PC-3 (cell line): ENCODE measurements at regions not wholly inside any gene's neighbourhood (a gene's known extent, or its start where the extent isn't known, plus 50 kb on each side); places are given as distances from the start of the nearest gene placed in this dataset.

Experiments used
- ATAC-seq: fragments of 200-7000 bp; cut with Tn5 transposase; 2 replicates; pipeline ENCODE4 v1.9.1; 2020; ENCODE audit warnings: mild to moderate bottlenecking, moderate library complexity
- BruUV-seq: library from RNA; stranded (reverse); fragments of 400-500 nt; replicated peaks from 2 replicates; lab custom pipeline; 2021; lab: Mats Ljungman, UMichigan
- CTCF ChIA-PET: fragments of 300-600 bp; sonication (Branson Sonifier 250); formaldehyde crosslinking; loops from one replicate; lab custom pipeline; 2022; ENCODE audit warnings: antibody characterized with exemption; lab: Charles Lee
- POLR2A ChIA-PET: fragments of 300-600 bp; sonication (Branson Sonifier 250); formaldehyde crosslinking; loops from one replicate; lab custom pipeline; 2022; ENCODE audit warnings: antibody characterized with exemption; ENCODE audit not compliant: unreplicated experiment; lab: Charles Lee
- DNase-seq: peaks from one replicate; pipeline ENCODE4 v3.0.0-alpha.2; 2015
- H2AFZ ChIP-seq: fragments of 300-600 bp; sonication (generic); 2 replicates; pipeline ENCODE4 v1.6.0; 2016; ENCODE audit warnings: antibody characterized with exemption, low read length
- H3F3A ChIP-seq: fragments of 300-600 bp; sonication (generic); one replicate; pipeline ENCODE4 v1.6.0; 2017; ENCODE audit warnings: antibody characterized with exemption, low read length, control low read depth, mild to moderate bottlenecking; ENCODE audit not compliant: unreplicated experiment
- H3K27ac ChIP-seq: fragments of 300-600 bp; sonication (generic); 2 replicates; pipeline ENCODE4 v1.5.1; 2016; ENCODE audit warnings: mild to moderate bottlenecking, low read length
- H3K27me3 ChIP-seq: fragments of 300-600 bp; sonication (generic); 2 replicates; pipeline ENCODE4 v1.6.1; 2016; ENCODE audit warnings: low read length, mixed read lengths
- H3K36me3 ChIP-seq: fragments of 300-600 bp; sonication (generic); 2 replicates; pipeline ENCODE4 v1.6.1; 2016; ENCODE audit warnings: low read depth, mixed run types, low read length, mixed read lengths
- H3K4me1 ChIP-seq: fragments of 300-600 bp; sonication (generic); 2 replicates; pipeline ENCODE4 v1.5.1; 2016; ENCODE audit warnings: low read length; ENCODE audit not compliant: insufficient read depth
- H3K4me2 ChIP-seq: fragments of 300-600 bp; sonication (generic); 2 replicates; pipeline ENCODE4 v1.6.0; 2016; ENCODE audit warnings: low read length
- H3K4me3 ChIP-seq: fragments of 300-600 bp; sonication (generic); 2 replicates; pipeline ENCODE4 v1.5.1; 2016; ENCODE audit warnings: mild to moderate bottlenecking, low read length, mixed read lengths
- H3K79me2 ChIP-seq: fragments of 300-600 bp; sonication (generic); 2 replicates; pipeline ENCODE4 v1.6.1; 2017; ENCODE audit warnings: low read length, mixed read lengths
- H3K9ac ChIP-seq: fragments of 300-600 bp; sonication (generic); 2 replicates; pipeline ENCODE4 v1.6.0; 2016; ENCODE audit warnings: mild to moderate bottlenecking, low read length
- H3K9me2 ChIP-seq: fragments of 300-600 bp; sonication (generic); replicated peaks from 2 replicates; pipeline ENCODE4 v1.6.1; 2016; ENCODE audit warnings: mixed run types, low read length, mixed read lengths
- H3K9me3 ChIP-seq: fragments of 300-600 bp; sonication (generic); 2 replicates; pipeline ENCODE4 v1.6.1; 2016; ENCODE audit warnings: low read length, mixed read lengths
- H4K20me1 ChIP-seq: fragments of 300-600 bp; sonication (generic); 2 replicates; pipeline ENCODE4 v1.6.1; 2016; ENCODE audit warnings: low read length, mixed read lengths
- CTCF ChIP-seq: fragments of 300-600 bp; sonication (generic); conservative IDR thresholded peaks from 2 replicates; pipeline ENCODE4 v1.5.1; 2017; ENCODE audit warnings: antibody characterized with exemption, low read depth, mild to moderate bottlenecking, low read length
- EZH2 ChIP-seq: fragments of 300-600 bp; sonication (generic); IDR thresholded peaks from one replicate; pipeline ENCODE4 v1.6.1; 2017; ENCODE audit warnings: antibody characterized with exemption, mild to moderate bottlenecking, low read length; ENCODE audit not compliant: unreplicated experiment
- EZH2phosphoT487 ChIP-seq: fragments of 300-600 bp; sonication (generic); IDR thresholded peaks from 2 replicates; pipeline ENCODE4 v1.6.1; 2018; ENCODE audit warnings: mild to moderate bottlenecking, antibody characterized with exemption, low read length, borderline replicate concordance
- intact Hi-C: fragments of 100-400 bp; cut with micrococcal nuclease; formaldehyde crosslinking; loops from 2 replicates; pipeline ENCODE4 v1.9.0; 2023

- ChIA-PET POLR2A (no interaction called here), CTCF (no interaction called here)
- Histone ChIP-seq H4K20me1 (no peaks in the 10 kb centered on the region), H3K79me2 (no peaks in the 10 kb centered on the region), H3K9ac (no peak overlapping the region), H3K27me3 (no peaks in the 10 kb centered on the region), H3K4me3 (no peak overlapping the region), H3K4me2 (no peak overlapping the region), H3F3A (no peaks in the 10 kb centered on the region), H3K9me3 (no peaks in the 10 kb centered on the region), H3K36me3 (no peaks in the 10 kb centered on the region), H3K4me1 (no peaks in the 10 kb centered on the region), H3K27ac (no peak overlapping the region), H3K9me2 (no peaks in the 10 kb centered on the region), H2AFZ (no peak overlapping the region)
- intact Hi-C loops: no loop called here
- ATAC-seq (no peak), DNase-seq (peak; percentile 21)
- TF ChIP-seq EZH2phosphoT487: no peak
- no peak for TF ChIP-seq EZH2
- TF ChIP-seq CTCF: no peak
- BruUV-seq: no TSS peak
Measured at GRCh38 chr10:44651834-44652233, 259.3 kb upstream of the TMEM72 start.

GRCh38 chr10:44659320-44659719, 251.8 kb upstream of the TMEM72 start:
- Histone ChIP-seq H3K36me3 (no peaks in the 10 kb centered on the region), H3K4me3 (no peak overlapping the region), H3K4me2 (no peak overlapping the region), H2AFZ (no peak overlapping the region), H3K4me1 (peaks cover 9% of the 10 kb centered on the region; the same call in 1 of the 2 replicates), H4K20me1 (no peaks in the 10 kb centered on the region), H3F3A (no peaks in the 10 kb centered on the region), H3K27me3 (no peaks in the 10 kb centered on the region), H3K79me2 (no peaks in the 10 kb centered on the region), H3K27ac (no peak overlapping the region), H3K9ac (no peak overlapping the region), H3K9me2 (no peaks in the 10 kb centered on the region), H3K9me3 (peaks cover 4% of the 10 kb centered on the region; the same call in 1 of the 2 replicates)
- intact Hi-C loops: no loop called here
- no peak for DNase-seq
- BruUV-seq: no TSS peak
- no peak for ATAC-seq
- ChIA-PET POLR2A (no interaction called here), CTCF (no interaction called here)
- TF ChIP-seq EZH2phosphoT487 (no peak), CTCF (no peak), EZH2 (no peak)

GRCh38 chr10:44660271-44660670, 250.9 kb upstream of the TMEM72 start:
- ATAC-seq (no peak), DNase-seq (no peak)
- Histone ChIP-seq H3K9me3 (peaks cover 4% of the 10 kb centered on the region; the same call in 1 of the 2 replicates), H3K4me3 (no peak overlapping the region), H3F3A (no peaks in the 10 kb centered on the region), H3K4me1 (peaks cover 9% of the 10 kb centered on the region; the same call in 1 of the 2 replicates), H3K27ac (no peak overlapping the region), H3K36me3 (no peaks in the 10 kb centered on the region), H2AFZ (no peak overlapping the region), H3K9ac (no peak overlapping the region), H3K4me2 (no peak overlapping the region), H3K79me2 (no peaks in the 10 kb centered on the region), H3K9me2 (no peaks in the 10 kb centered on the region), H3K27me3 (no peaks in the 10 kb centered on the region), H4K20me1 (no peaks in the 10 kb centered on the region)
- intact Hi-C loops: no loop called here
- BruUV-seq: no TSS peak
- POLR2A ChIA-PET: no interaction called here
- TF ChIP-seq EZH2: no peak
- no peak for TF ChIP-seq CTCF
- no peak for TF ChIP-seq EZH2phosphoT487
- CTCF ChIA-PET: no interaction called here
